Activated CD8-positive, alpha-beta T cell treated with anti-CD3 and anti-CD28 coated beads for 36 hours (primary cell): ENCODE measurements at regions not wholly inside any gene's neighbourhood (a gene's known extent, or its start where the extent isn't known, plus 50 kb on each side); places are given as distances from the start of the nearest gene placed in this dataset.
"Not testable (repeated sequence)": the region's sequence is repeated elsewhere in the genome, so short reads cannot be mapped to it uniquely, and the experiment has no call there.

ENCODE experiments used
- ATAC-seq: fragments of 200-7000 bp; cut with Tn5 transposase; one replicate; pipeline ENCODE4 v1.10.0; 2021; ENCODE audit warnings: mild to moderate bottlenecking, moderate library complexity
- CTCF ChIA-PET: fragments of 350-600 bp; sonication (Branson Sonifier 250); formaldehyde crosslinking; loops from one replicate; lab custom pipeline; 2021; ENCODE audit warnings: antibody characterized with exemption; lab: Charles Lee
- POLR2A ChIA-PET: fragments of 350-600 bp; sonication (Branson Sonifier 250); formaldehyde crosslinking; loops from one replicate; lab custom pipeline; 2021; ENCODE audit warnings: antibody characterized with exemption; lab: Charles Lee
- DNase-seq: peaks from one replicate; pipeline ENCODE4 v3.0.0-alpha.2; 2020
- H3K27ac Mint-ChIP-seq: one replicate; pipeline ENCODE4 v1.8.0; 2021; ENCODE audit warnings: mild to moderate bottlenecking, mixed read lengths
- H3K27me3 Mint-ChIP-seq: one replicate; pipeline ENCODE4 v1.8.0; 2021; ENCODE audit warnings: mixed read lengths
- H3K36me3 Mint-ChIP-seq: one replicate; pipeline ENCODE4 v1.8.0; 2021; ENCODE audit warnings: low read depth, mixed read lengths
- H3K4me1 Mint-ChIP-seq: one replicate; pipeline ENCODE4 v1.8.0; 2021; ENCODE audit warnings: low read depth, mixed read lengths
- H3K4me3 Mint-ChIP-seq: one replicate; pipeline ENCODE4 v1.8.0; 2021; ENCODE audit warnings: mild to moderate bottlenecking, moderate library complexity, mixed read lengths
- H3K9me3 Mint-ChIP-seq: one replicate; pipeline ENCODE4 v1.8.0; 2021; ENCODE audit warnings: mixed read lengths
- intact Hi-C: fragments of 100-400 bp; cut with micrococcal nuclease; formaldehyde crosslinking; loops from one replicate; pipeline ENCODE4 v1.10.0; 2022
- TF ChIP-seq, protein P1 (sequence below): fragments of 200-600 bp; IDR thresholded peaks from one replicate; pipeline ENCODE4 v1.8.0; 2022; ENCODE audit warnings: antibody characterized with exemption, mild to moderate bottlenecking

DNA sequence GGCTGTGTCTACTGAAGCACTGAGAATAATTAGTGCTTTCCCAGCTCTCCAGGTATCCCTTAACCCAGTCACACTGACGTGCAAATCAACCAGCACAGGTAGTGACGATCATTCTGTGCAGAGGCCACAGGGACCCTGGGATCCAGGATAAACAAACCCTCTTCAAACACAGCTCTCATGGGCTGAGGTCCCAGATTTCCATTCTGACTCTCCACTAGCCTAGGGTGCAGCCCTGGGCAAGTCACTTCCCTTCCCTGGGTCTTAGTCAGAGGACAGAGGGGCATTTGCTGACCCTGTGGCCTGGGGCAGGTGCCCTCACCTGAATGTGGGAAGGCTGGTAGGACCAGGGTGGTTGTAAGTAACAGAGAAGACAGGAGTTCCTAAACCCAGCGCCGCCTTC lies 724.7 kb downstream of the MATN1 start:
- no peak for DNase-seq
- intact Hi-C loops, result no loop called here
- ATAC-seq, result no peak
- Mint-ChIP-seq H3K4me1 (no peaks in the 10 kb centered on the region), H3K27me3 (peaks cover 3% of the 10 kb centered on the region), H3K36me3 (no peaks in the 10 kb centered on the region), H3K27ac (no peak overlapping the region), H3K9me3 (peaks cover 14% of the 10 kb centered on the region), H3K4me3 (no peak overlapping the region)
- CTCF ChIA-PET, result no interaction called here
- POLR2A ChIA-PET, result no interaction called here
- TF ChIP-seq, protein P1, sequence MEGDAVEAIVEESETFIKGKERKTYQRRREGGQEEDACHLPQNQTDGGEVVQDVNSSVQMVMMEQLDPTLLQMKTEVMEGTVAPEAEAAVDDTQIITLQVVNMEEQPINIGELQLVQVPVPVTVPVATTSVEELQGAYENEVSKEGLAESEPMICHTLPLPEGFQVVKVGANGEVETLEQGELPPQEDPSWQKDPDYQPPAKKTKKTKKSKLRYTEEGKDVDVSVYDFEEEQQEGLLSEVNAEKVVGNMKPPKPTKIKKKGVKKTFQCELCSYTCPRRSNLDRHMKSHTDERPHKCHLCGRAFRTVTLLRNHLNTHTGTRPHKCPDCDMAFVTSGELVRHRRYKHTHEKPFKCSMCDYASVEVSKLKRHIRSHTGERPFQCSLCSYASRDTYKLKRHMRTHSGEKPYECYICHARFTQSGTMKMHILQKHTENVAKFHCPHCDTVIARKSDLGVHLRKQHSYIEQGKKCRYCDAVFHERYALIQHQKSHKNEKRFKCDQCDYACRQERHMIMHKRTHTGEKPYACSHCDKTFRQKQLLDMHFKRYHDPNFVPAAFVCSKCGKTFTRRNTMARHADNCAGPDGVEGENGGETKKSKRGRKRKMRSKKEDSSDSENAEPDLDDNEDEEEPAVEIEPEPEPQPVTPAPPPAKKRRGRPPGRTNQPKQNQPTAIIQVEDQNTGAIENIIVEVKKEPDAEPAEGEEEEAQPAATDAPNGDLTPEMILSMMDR, result no peak

DNA sequence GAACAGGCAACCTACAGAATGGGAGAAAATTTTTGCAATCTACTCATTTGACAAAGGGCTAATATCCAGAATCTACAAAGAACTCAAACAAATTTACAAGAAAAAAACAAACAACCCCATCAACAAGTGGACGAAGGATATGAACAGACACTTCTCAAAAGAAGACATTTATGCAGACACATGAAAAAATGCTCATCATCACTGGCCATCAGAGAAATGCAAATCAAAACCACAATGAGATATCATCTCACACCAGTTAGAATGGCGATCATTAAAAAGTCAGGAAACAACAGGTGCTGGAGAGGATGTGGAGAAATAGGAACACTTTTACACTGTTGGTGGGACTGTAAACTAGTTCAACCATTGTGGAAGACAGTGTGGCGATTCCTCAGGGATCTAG lies 725.6 kb downstream of the MATN1 start:
- H3K27me3 Mint-ChIP-seq, DNase-seq, H3K4me3 Mint-ChIP-seq, H3K36me3 Mint-ChIP-seq, H3K27ac Mint-ChIP-seq, ATAC-seq, POLR2A ChIA-PET, H3K4me1 Mint-ChIP-seq, CTCF ChIA-PET, intact Hi-C loops: not testable (repeated sequence)
- peaks cover 22% of the 10 kb centered on the region for H3K9me3 Mint-ChIP-seq

DNA sequence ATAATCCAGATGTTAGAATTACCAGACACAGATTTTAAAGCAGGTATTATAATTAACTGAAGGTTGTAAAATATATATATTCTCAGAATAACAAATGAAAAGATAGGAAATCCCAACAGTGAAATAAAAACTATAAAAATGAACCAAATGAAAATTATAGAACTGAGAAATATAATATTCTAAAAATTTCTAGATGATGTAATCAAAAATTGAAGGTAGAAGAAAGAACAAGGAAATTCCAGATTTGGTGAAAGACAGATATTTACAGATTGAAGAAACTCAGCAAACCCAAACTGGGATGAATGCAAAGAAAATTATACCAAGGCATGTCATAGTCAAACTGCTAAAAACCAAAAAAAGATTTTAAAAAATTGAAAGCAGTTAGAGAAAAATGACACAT lies 729.4 kb downstream of the MATN1 start:
- Mint-ChIP-seq H3K27ac (no peak overlapping the region), H3K4me1 (no peaks in the 10 kb centered on the region), H3K27me3 (peaks cover 7% of the 10 kb centered on the region), H3K36me3 (peaks cover 5% of the 10 kb centered on the region), H3K9me3 (peaks cover 25% of the 10 kb centered on the region), H3K4me3 (no peak overlapping the region)
- ATAC-seq (no peak), DNase-seq (no peak)
- TF ChIP-seq, protein P1, result no peak
- intact Hi-C loops, result no loop called here
- CTCF ChIA-PET, result no interaction called here
- POLR2A ChIA-PET, result no interaction called here

DNA sequence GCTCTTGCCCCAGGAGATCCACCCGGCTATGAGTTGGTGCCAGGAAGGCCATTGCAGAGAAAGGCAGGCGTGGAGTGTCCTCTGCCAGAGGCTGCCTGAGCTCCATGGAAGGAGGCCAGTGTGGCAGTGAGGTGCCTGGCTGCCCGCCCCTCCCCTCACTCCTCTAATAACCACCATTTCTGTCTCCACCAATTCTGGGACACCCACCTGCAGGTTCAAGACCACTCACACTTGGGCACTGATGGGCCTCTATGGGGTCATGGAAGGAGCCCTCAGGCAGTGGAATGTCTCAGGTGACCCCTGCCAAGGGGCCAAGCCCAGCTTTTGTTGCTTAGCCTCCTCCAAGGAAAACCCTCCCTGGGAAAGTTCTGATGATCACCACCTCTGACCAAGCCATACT lies 731.6 kb downstream of the MATN1 start:
- CTCF ChIA-PET, result no interaction called here
- ATAC-seq, result no peak
- TF ChIP-seq, protein P1, result no peak
- intact Hi-C loops, result no loop called here
- H3K4me3 Mint-ChIP-seq, result no peak overlapping the region
- DNase-seq, result no peak
- no peak overlapping the region for H3K27ac Mint-ChIP-seq
- no peaks in the 10 kb centered on the region for H3K4me1 Mint-ChIP-seq
- peaks cover 7% of the 10 kb centered on the region for H3K27me3 Mint-ChIP-seq
- peaks cover 25% of the 10 kb centered on the region for H3K9me3 Mint-ChIP-seq
- POLR2A ChIA-PET, result no interaction called here
- H3K36me3 Mint-ChIP-seq, result peaks cover 5% of the 10 kb centered on the region

DNA sequence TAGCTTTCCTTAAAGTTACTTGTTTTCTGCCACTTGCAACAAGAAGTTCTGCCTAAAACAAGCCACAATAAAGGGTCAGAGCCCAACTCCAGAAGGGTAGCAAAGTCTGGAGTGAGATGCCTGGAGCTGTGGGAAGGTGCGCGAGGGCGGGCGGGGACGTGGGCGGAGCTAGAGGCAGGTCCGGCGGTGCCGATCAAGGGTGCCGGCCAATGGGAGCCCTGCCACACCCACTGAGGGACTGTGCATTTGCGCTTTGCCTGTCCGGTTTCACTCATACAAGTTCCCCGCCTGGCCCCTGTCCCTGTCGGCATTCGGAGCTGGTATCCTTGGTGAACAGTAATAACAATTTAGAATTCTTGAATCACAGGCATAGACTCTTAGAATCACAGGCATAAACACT lies 732.4 kb downstream of the MATN1 start:
- Mint-ChIP-seq H3K9me3 (peaks cover 20% of the 10 kb centered on the region), H3K27ac (no peak overlapping the region), H3K4me3 (no peak overlapping the region), H3K36me3 (peaks cover 5% of the 10 kb centered on the region), H3K4me1 (no peaks in the 10 kb centered on the region), H3K27me3 (peaks cover 7% of the 10 kb centered on the region)
- TF ChIP-seq, protein P1, result no peak
- POLR2A ChIA-PET, result no interaction called here
- CTCF ChIA-PET, result no interaction called here
- ATAC-seq (no peak), DNase-seq (no peak)
- intact Hi-C loops, result no loop called here

DNA sequence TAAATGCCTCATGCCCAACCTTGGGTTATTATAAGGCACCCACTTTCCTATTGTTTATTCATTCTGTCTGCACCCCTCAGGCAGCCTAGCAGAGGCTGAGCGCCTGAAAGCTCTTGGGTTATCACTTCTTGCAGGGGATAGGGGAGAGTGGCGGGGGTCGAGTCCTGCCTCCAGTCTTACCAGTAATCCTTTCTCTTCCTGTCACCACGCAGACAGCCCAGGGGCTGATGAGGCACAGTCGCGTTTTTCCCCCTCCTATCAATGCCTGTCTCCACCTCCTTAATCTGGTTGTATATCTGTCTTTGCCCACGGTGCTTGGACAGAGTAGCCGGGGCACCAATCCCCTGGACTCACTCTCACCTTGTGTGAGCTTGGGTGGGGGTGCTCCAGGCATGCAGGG lies 733.1 kb downstream of the MATN1 start:
- H3K27ac Mint-ChIP-seq, result no peak overlapping the region
- DNase-seq, result no peak
- H3K4me3 Mint-ChIP-seq, result no peak overlapping the region
- peaks cover 8% of the 10 kb centered on the region for H3K27me3 Mint-ChIP-seq
- H3K36me3 Mint-ChIP-seq, result peaks cover 5% of the 10 kb centered on the region
- TF ChIP-seq, protein P1, result no peak
- H3K4me1 Mint-ChIP-seq, result no peaks in the 10 kb centered on the region
- ATAC-seq, result no peak
- ChIA-PET POLR2A (no interaction called here), CTCF (no interaction called here)
- intact Hi-C loops, result no loop called here
- peaks cover 18% of the 10 kb centered on the region for H3K9me3 Mint-ChIP-seq
